SK-N-SH (cell line): ENCODE measurements at regions not wholly inside any gene's neighbourhood (a gene's known extent, or its start where the extent isn't known, plus 50 kb on each side); places are given as distances from the start of the nearest gene placed in this dataset.

Experiments
- CTCF ChIA-PET: fragments of 300-600, 350-600 bp; formaldehyde crosslinking; extraction: SDS; loops from one replicate; lab custom pipeline; 2021; lab: Yijun Ruan, JAX
- POLR2A ChIA-PET: fragments of 350-600 bp; sonication (Branson Sonifier 250); formaldehyde crosslinking; extraction: SDS; loops from one replicate; lab custom pipeline; 2020; ENCODE audit warnings: antibody characterized with exemption, inconsistent platforms; lab: Yijun Ruan, JAX
- DNase-seq: peaks from one replicate; pipeline ENCODE4 v3.0.0; 2012
- H2AFZ ChIP-seq: fragments of 200-600 bp; sonication (generic); 2 replicates; pipeline ENCODE4 v1.8.1; 2016; ENCODE audit warnings: antibody characterized with exemption, mild to moderate bottlenecking, low read depth
- H3F3A ChIP-seq: fragments of 200-600 bp; sonication (generic); replicated peaks from 2 replicates; pipeline ENCODE3; 2016; ENCODE audit warnings: antibody characterized with exemption, mild to moderate bottlenecking; ENCODE audit not compliant: insufficient read depth
- H3K27ac ChIP-seq, 2 experiments: fragments of 200-500 bp in 1 of 2; fragments of 200-600 bp in 1 of 2; sonication (Bioruptor generic) in 1 of 2; sonication (generic), shearing (Covaris generic) in 1 of 2; 2 replicates each; pipeline versions ENCODE4 v1.5.1 to v1.6.1; 2014 to 2016; ENCODE audit warnings: low read depth in 2 of 2, inconsistent platforms in 1 of 2, low read length in 1 of 2, mild to moderate bottlenecking in 1 of 2, mixed read lengths in 1 of 2
- H3K27me3 ChIP-seq: fragments of 200-600 bp; sonication (generic), shearing (Covaris generic); 2 replicates; pipeline ENCODE4 v1.6.1; 2016; ENCODE audit warnings: mixed run types; ENCODE audit not compliant: insufficient read depth
- H3K36me3 ChIP-seq, 2 experiments: fragments of 200-500 bp in 1 of 2; fragments of 200-600 bp in 1 of 2; sonication (Bioruptor generic) in 1 of 2; sonication (generic) in 1 of 2; replicated peaks in 1 of 2; 2 replicates each; pipeline versions ENCODE3 to v1.5.1; 2014 to 2016; ENCODE audit warnings: low read length in 1 of 2, mild to moderate bottlenecking in 1 of 2; ENCODE audit not compliant: insufficient read depth in 2 of 2, control insufficient read depth in 1 of 2
- H3K4me1 ChIP-seq, 2 experiments: fragments of 200-500 bp in 1 of 2; fragments of 200-600 bp in 1 of 2; sonication (Bioruptor generic) in 1 of 2; sonication (generic), shearing (Covaris generic) in 1 of 2; 2 replicates each; pipeline versions ENCODE4 v1.5.1 to v1.6.1; 2014 to 2016; ENCODE audit warnings: low read depth in 1 of 2, low read length in 1 of 2, mixed run types in 1 of 2; ENCODE audit not compliant: insufficient read depth in 2 of 2, control insufficient read depth in 1 of 2
- H3K4me2 ChIP-seq: fragments of 200-600 bp; sonication (generic), shearing (Covaris generic); 2 replicates; pipeline ENCODE4 v1.6.1; 2017; ENCODE audit warnings: mixed run types
- H3K4me3 ChIP-seq, 2 experiments: fragments of 200-500 bp in 1 of 2; fragments of 200-600 bp in 1 of 2; sonication (Bioruptor generic) in 1 of 2; sonication (generic), shearing (Covaris generic) in 1 of 2; 2 replicates each; pipeline versions ENCODE4 v1.5.1 to v1.8.1; 2014 to 2016; ENCODE audit warnings: low read depth in 2 of 2, inconsistent platforms in 1 of 2, low read length in 1 of 2, mild to moderate bottlenecking in 1 of 2, mixed read lengths in 1 of 2, moderate library complexity in 1 of 2
- H3K79me2 ChIP-seq: fragments of 200-600 bp; sonication (generic); 2 replicates; pipeline ENCODE4 v1.8.1; 2017; ENCODE audit warnings: mild to moderate bottlenecking; ENCODE audit not compliant: insufficient read depth
- H3K9ac ChIP-seq: fragments of 200-600 bp; sonication (generic); 2 replicates; pipeline ENCODE4 v1.6.1; 2017; ENCODE audit warnings: mixed run types
- H3K9me2 ChIP-seq: fragments of 200-600 bp; sonication (generic); 2 replicates; pipeline ENCODE4 v1.6.1; 2017; ENCODE audit warnings: mixed run types
- H3K9me3 ChIP-seq: fragments of 200-600 bp; sonication (generic); 2 replicates; pipeline ENCODE4 v1.6.1; 2017; ENCODE audit warnings: mixed run types, mild to moderate bottlenecking, moderate library complexity
- H4K20me1 ChIP-seq: fragments of 200-600 bp; sonication (generic); 2 replicates; pipeline ENCODE4 v1.6.1; 2017; ENCODE audit warnings: mild to moderate bottlenecking, mixed run types; ENCODE audit not compliant: insufficient read depth
- CHD2 ChIP-seq: fragments of 150-350 bp; IDR thresholded peaks from 2 replicates; pipeline ENCODE4 v1.6.1; 2018; ENCODE audit warnings: low read length; ENCODE audit not compliant: partially characterized antibody
- CTCF ChIP-seq: fragments of 200-600 bp; sonication (generic); IDR thresholded peaks from 2 replicates; pipeline ENCODE4 v1.6.1; 2017; ENCODE audit warnings: antibody characterized with exemption, mild to moderate bottlenecking, moderate library complexity
- ELF1 ChIP-seq: IDR thresholded peaks from 2 replicates; pipeline ENCODE4 v1.4.0; 2012
- EP300 ChIP-seq, 2 experiments: IDR thresholded peaks; 2 replicates each; pipeline versions ENCODE4 v1.4.0 to v1.6.1; 2012; ENCODE audit warnings: borderline replicate concordance in 1 of 2, low read depth in 1 of 2, low read length in 1 of 2
- FOSL2 ChIP-seq: IDR thresholded peaks from 2 replicates; pipeline ENCODE4 v1.4.0; 2012; ENCODE audit warnings: low read depth, mild to moderate bottlenecking, moderate library complexity, borderline replicate concordance
- FOXM1 ChIP-seq: IDR thresholded peaks from 2 replicates; pipeline ENCODE4 v1.4.0; 2012; ENCODE audit warnings: low read depth, mild to moderate bottlenecking
- GABPA ChIP-seq: IDR thresholded peaks from 2 replicates; pipeline ENCODE4 v1.4.0; 2012; ENCODE audit warnings: low read depth, mild to moderate bottlenecking
- JUND ChIP-seq: IDR thresholded peaks from 2 replicates; pipeline ENCODE4 v1.4.0; 2012
- MAX ChIP-seq: IDR thresholded peaks from 2 replicates; pipeline ENCODE4 v1.4.0; 2012; ENCODE audit warnings: low read depth
- MEF2A ChIP-seq: IDR thresholded peaks from 2 replicates; pipeline ENCODE4 v1.4.0; 2012; ENCODE audit warnings: low read depth, borderline replicate concordance
- NRF1 ChIP-seq: IDR thresholded peaks from 2 replicates; pipeline ENCODE4 v1.6.1; 2012; ENCODE audit warnings: low read depth, mild to moderate bottlenecking, low read length
- PBX3 ChIP-seq: IDR thresholded peaks from 2 replicates; pipeline ENCODE4; 2012
- POLR2AphosphoS5 ChIP-seq: IDR thresholded peaks from 2 replicates; pipeline ENCODE4 v1.6.1; 2012; ENCODE audit warnings: low read depth, low read length
- REST ChIP-seq: IDR thresholded peaks from 2 replicates; pipeline ENCODE4 v1.6.1; 2012; ENCODE audit warnings: mild to moderate bottlenecking, low read depth, low read length, moderate library complexity
- TAF1 ChIP-seq: IDR thresholded peaks from 2 replicates; pipeline ENCODE4 v1.6.1; 2012; ENCODE audit warnings: low read depth, mild to moderate bottlenecking, low read length, moderate library complexity, borderline replicate concordance
- TCF12 ChIP-seq: IDR thresholded peaks from 2 replicates; pipeline ENCODE4 v1.4.0; 2012
- USF2 ChIP-seq: fragments of 150-350 bp; IDR thresholded peaks from 2 replicates; pipeline ENCODE4 v1.6.1; 2017; ENCODE audit warnings: antibody characterized with exemption, low read length, low read depth, borderline replicate concordance
- YY1 ChIP-seq: IDR thresholded peaks from 2 replicates; pipeline ENCODE4 v1.4.0; 2012; ENCODE audit warnings: low read depth, mild to moderate bottlenecking
- whole genome bisulfite sequencing: methylation state at CpG from one replicate; pipeline ENCODE4 v1.1.6; 2017; ENCODE audit warnings: low lambda C conversion rate; 5-methylcytosine and 5-hydroxymethylcytosine counted together

GRCh38 chrX:953879-954482, 258.5 kb downstream of the CRLF2 start:
- H3K36me3 ChIP-seq, result no peaks in the 10 kb centered on the region
- no peaks in the 10 kb centered on the region for H3K9me3 ChIP-seq
- no peaks in the 10 kb centered on the region for H3F3A ChIP-seq
- no peaks in the 10 kb centered on the region for H3K4me1 ChIP-seq
- TF ChIP-seq REST, result no peak
- TF ChIP-seq PBX3, result no peak
- TF ChIP-seq GABPA, result no peak
- no peak for TF ChIP-seq USF2
- TF ChIP-seq TAF1, result no peak
- TF ChIP-seq, all 33 proteins: peak for 0
- no peak overlapping the region for H3K27ac ChIP-seq
- no peak overlapping the region for H3K4me2 ChIP-seq
- no peak overlapping the region for H3K4me3 ChIP-seq
- H4K20me1 ChIP-seq, result no peaks in the 10 kb centered on the region
- H3K9ac ChIP-seq, result no peak overlapping the region
- H3K9me2 ChIP-seq, result no peaks in the 10 kb centered on the region
- ChIA-PET POLR2A (no interaction called here), CTCF (no interaction called here)
- H3K27me3 ChIP-seq, result no peaks in the 10 kb centered on the region
- H3K79me2 ChIP-seq, result no peaks in the 10 kb centered on the region
- no peak for DNase-seq
- H2AFZ ChIP-seq, result no peak overlapping the region

- Histone ChIP-seq H3K9me3 (no peaks in the 10 kb centered on the region), H3K36me3 (no peaks in the 10 kb centered on the region), H3K9ac (no peak overlapping the region), H4K20me1 (no peaks in the 10 kb centered on the region), H3K4me1 (no peaks in the 10 kb centered on the region), H3K27me3 (no peaks in the 10 kb centered on the region), H3K27ac (no peak overlapping the region), H2AFZ (no peak overlapping the region), H3K4me3 (no peak overlapping the region), H3K4me2 (no peak overlapping the region), H3K79me2 (no peaks in the 10 kb centered on the region), H3F3A (no peaks in the 10 kb centered on the region), H3K9me2 (no peaks in the 10 kb centered on the region)
- TF ChIP-seq FOSL2 (no peak), TCF12 (no peak), FOXM1 (no peak), CTCF (no peak), CHD2 (no peak), JUND (no peak), YY1 (no peak), MEF2A (no peak), POLR2AphosphoS5 (no peak), EP300 (IDR thresholded peaks at IDR 0.05; ENCODE audit: borderline replicate concordance in 1 of 2, low read depth in 1 of 2, low read length in 1 of 2) (no peak), NRF1 (no peak), ELF1 (no peak), MAX (no peak), PBX3 (no peak)
- ChIA-PET POLR2A (no interaction called here), CTCF (no interaction called here)
- 4% methylated on average over 5 of the region's 5 CpGs for WGBS
- DNase-seq, result no peak
Observed at GRCh38 chrX:952816-953215, 259.6 kb downstream of the CRLF2 start.
